Suprapubic skin (tissue), 4 donors: ENCODE measurements at regions not wholly inside any gene's neighbourhood (a gene's known extent, or its start where the extent isn't known, plus 50 kb on each side); places are given as distances from the start of the nearest gene placed in this dataset.

ENCODE experiments used
- EP300 ChIP-seq: sonication (generic); formaldehyde crosslinking; IDR thresholded peaks from one replicate; pipeline ENCODE4 v1.6.1; 2017; ENCODE audit warnings: antibody characterized with exemption
- POLR2A ChIP-seq, 2 donors: fragments of 450-650 bp; IDR thresholded peaks; one replicate each; pipeline ENCODE4 v1.6.1; 2017; ENCODE audit warnings: antibody characterized with exemption in 2 of 2, mild to moderate bottlenecking in 2 of 2, moderate library complexity in 2 of 2
- POLR2AphosphoS5 ChIP-seq, 3 donors: sonication (generic); formaldehyde crosslinking; IDR thresholded peaks; one replicate each; pipeline ENCODE4 v1.6.1; 2017; ENCODE audit warnings: antibody characterized with exemption in 3 of 3
- TF ChIP-seq, protein P1 (sequence below), 2 donors: fragments of 200-600 bp in 1 of 2; fragments of 450-650 bp in 1 of 2; sonication (generic) in 1 of 2; IDR thresholded peaks; one replicate each; pipeline ENCODE4 v1.5.1; 2016 to 2019; ENCODE audit warnings: antibody characterized with exemption in 2 of 2, mild to moderate bottlenecking in 1 of 2, moderate library complexity in 1 of 2

DNA sequence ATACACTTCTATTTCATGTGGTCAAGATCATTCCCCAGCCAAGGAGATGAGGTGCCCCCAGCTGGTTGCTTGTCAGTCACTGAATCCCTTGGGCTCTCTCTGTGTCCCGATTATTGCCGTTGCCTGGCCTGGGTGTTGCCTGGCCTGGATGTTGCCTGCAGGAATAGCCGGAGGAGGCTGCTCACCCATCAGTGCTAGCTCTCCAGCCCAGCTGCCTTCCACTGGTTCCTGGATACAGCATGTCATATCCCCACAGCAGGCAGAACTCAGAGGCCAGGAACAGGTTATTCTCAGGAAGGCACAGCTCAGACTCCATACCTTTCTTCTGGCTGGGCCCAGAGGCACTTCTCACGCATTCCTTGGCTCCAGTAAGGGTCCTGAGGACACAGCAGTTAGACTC is 542.1 kb upstream of the MGMT start:
- TF ChIP-seq, protein P1, sequence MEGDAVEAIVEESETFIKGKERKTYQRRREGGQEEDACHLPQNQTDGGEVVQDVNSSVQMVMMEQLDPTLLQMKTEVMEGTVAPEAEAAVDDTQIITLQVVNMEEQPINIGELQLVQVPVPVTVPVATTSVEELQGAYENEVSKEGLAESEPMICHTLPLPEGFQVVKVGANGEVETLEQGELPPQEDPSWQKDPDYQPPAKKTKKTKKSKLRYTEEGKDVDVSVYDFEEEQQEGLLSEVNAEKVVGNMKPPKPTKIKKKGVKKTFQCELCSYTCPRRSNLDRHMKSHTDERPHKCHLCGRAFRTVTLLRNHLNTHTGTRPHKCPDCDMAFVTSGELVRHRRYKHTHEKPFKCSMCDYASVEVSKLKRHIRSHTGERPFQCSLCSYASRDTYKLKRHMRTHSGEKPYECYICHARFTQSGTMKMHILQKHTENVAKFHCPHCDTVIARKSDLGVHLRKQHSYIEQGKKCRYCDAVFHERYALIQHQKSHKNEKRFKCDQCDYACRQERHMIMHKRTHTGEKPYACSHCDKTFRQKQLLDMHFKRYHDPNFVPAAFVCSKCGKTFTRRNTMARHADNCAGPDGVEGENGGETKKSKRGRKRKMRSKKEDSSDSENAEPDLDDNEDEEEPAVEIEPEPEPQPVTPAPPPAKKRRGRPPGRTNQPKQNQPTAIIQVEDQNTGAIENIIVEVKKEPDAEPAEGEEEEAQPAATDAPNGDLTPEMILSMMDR (IDR thresholded peaks at IDR 0.05): no peak
- TF ChIP-seq POLR2A (IDR thresholded peaks at IDR 0.05) (no peak), POLR2AphosphoS5 (IDR thresholded peaks at IDR 0.05) (no peak), EP300 (no peak)
